ENCODE measurements at regions not wholly inside any gene's neighbourhood (a gene's known extent, or its start where the extent isn't known, plus 50 kb on each side); places are given as distances from the start of the nearest gene placed in this dataset.

DNA sequence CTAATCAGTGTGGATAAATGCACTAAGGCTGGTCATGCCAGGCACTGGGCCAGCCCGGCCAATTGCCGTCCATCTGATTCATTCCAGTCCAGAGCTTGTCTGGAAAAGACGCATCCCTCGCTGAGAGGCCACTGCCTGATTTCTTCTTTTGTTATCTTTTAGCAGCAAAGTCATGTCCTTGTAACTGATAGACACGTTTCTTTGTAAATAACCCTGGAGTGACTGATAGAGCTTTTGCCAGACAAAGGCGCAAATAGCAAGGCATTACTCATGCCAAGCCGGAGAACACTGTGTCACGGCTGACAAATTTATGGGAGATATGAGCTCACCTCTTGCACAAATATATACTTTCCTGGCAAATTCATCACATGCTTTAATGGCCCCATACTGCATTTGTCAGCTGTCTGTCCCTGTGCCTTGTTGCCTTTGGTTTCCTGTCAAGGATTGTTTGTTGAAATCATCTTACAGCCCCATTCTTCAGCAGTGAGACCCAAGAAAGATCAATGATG is 164.4 kb downstream of the ETAA1 start:
- TF ChIP-seq EZH2 (IDR thresholded peaks at IDR 0.05) (no peak), POLR2AphosphoS5 (IDR thresholded peaks at IDR 0.05; ENCODE audit: borderline replicate concordance, low read depth, low read length) (no peak)

All from SK-N-MC (cell line).